GM10248 (cell line): ENCODE measurements at regions not wholly inside any gene's neighbourhood (a gene's known extent, or its start where the extent isn't known, plus 50 kb on each side); places are given as distances from the start of the nearest gene placed in this dataset.
"Not testable (repeated sequence)": the region's sequence is repeated elsewhere in the genome, so short reads cannot be mapped to it uniquely, and the experiment has no call there.

Experiments used
- CTCF ChIA-PET: fragments of 300-600 bp; sonication (Branson Sonifier 250); formaldehyde crosslinking; extraction: SDS; loops from one replicate; lab custom pipeline; 2021; ENCODE audit warnings: antibody characterized with exemption; lab: Yijun Ruan, JAX
- POLR2A ChIA-PET: fragments of 350-650 bp; sonication (Branson Sonifier 250); formaldehyde crosslinking; extraction: SDS; loops from one replicate; lab custom pipeline; 2020; ENCODE audit warnings: antibody characterized with exemption; lab: Yijun Ruan, JAX
- DNase-seq: peaks from one replicate; pipeline ENCODE4 v3.0.0; 2012; ENCODE audit errors: extremely low spot score
- CTCF ChIP-seq: IDR thresholded peaks from 2 replicates; pipeline ENCODE4 v1.5.1; 2012; ENCODE audit warnings: mild to moderate bottlenecking, low read depth; ENCODE audit errors: extremely low read depth, missing control alignments, control extremely low read depth

- TF ChIP-seq CTCF = no peak
- CTCF ChIA-PET = no interaction called here
- POLR2A ChIA-PET = no interaction called here
- no peak for DNase-seq
Observed at GRCh38 chr1:81506699-81507098, 294.0 kb upstream of the ADGRL2 start.

DNA sequence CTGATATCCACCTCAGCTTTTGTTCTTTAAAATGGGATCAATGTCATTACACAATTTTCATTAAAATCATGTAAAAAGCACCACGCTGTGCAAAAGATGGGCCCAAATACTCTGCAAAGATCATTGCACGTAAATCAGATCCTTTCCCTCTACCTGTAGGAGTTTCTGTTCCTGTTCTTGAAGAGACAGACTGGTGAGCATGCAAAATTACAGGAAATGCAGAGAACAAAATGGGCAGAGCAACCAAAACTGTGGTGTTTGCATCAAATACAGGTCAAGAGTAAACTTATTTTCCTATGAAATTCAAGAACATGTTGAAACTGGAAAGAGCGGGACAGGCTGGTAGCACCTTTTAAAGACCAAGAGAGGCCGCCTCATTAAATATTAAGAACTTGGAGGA, 294.9 kb upstream of the ADGRL2 start:
- ChIA-PET CTCF (no interaction called here), POLR2A (no interaction called here)
- TF ChIP-seq CTCF = no peak
- DNase-seq = peak; percentile 48

- POLR2A ChIA-PET, DNase-seq, CTCF ChIA-PET: not testable (repeated sequence)
Observed at GRCh38 chr1:81504820-81505219, 295.9 kb upstream of the ADGRL2 start.

DNA sequence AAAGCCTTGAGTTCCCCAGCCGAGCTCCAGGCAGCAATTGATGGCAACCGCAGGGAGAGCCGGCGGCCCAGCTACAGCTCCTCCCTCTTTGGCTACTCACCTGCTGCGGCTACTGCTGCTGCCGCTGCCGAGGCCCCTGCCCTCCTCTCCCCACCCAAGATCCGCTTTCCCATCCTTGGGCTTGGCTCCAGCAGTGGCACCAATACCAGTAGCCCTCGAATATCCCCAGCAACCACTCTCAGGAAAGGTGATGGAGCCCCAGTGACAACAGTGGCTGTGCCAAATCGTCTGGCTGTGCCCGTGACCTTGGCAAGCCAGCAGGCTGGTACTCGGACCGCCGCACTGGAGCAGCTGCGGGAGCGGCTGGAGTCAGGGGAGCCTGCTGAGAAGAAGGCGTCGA, 298.0 kb upstream of the ADGRL2 start:
- POLR2A ChIA-PET, DNase-seq: not testable (repeated sequence)
- CTCF ChIA-PET = interaction anchor here (0.9 kb wide), 1 partner anchor 8 kb away, joined by 3 read pairs; no protein-coding TSS in a partner anchor

DNA sequence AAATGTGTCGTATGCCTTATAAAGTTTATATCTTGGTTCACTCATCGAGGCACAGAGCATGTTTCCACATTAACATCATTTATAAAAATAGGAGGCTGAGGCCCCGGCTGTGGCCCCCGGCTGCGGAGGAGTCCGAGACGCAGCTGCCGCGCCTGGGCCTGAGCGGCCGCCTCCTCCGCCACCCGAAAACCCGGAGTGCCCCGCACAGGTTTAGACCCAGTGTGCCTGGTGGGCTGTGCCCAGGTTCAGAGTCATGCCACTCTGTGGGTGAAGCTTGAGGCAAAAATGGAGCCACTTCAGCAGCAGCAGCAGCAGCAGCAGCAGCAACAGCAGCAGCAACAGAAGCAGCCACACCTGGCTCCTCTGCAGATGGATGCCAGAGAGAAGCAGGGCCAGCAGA, 299.2 kb upstream of the ADGRL2 start:
- CTCF ChIA-PET = interaction anchor here (0.9 to 1.5 kb wide), 2 partner anchors 9 to 15 kb away, joined by 3 read pairs; no protein-coding TSS in a partner anchor
- POLR2A ChIA-PET, DNase-seq: not testable (repeated sequence)

GRCh38 chr1:81499487-81499886, 301.2 kb upstream of the ADGRL2 start:
- ChIA-PET CTCF (no interaction called here), POLR2A (no interaction called here)
- no peak for TF ChIP-seq CTCF
- no peak for DNase-seq

DNA sequence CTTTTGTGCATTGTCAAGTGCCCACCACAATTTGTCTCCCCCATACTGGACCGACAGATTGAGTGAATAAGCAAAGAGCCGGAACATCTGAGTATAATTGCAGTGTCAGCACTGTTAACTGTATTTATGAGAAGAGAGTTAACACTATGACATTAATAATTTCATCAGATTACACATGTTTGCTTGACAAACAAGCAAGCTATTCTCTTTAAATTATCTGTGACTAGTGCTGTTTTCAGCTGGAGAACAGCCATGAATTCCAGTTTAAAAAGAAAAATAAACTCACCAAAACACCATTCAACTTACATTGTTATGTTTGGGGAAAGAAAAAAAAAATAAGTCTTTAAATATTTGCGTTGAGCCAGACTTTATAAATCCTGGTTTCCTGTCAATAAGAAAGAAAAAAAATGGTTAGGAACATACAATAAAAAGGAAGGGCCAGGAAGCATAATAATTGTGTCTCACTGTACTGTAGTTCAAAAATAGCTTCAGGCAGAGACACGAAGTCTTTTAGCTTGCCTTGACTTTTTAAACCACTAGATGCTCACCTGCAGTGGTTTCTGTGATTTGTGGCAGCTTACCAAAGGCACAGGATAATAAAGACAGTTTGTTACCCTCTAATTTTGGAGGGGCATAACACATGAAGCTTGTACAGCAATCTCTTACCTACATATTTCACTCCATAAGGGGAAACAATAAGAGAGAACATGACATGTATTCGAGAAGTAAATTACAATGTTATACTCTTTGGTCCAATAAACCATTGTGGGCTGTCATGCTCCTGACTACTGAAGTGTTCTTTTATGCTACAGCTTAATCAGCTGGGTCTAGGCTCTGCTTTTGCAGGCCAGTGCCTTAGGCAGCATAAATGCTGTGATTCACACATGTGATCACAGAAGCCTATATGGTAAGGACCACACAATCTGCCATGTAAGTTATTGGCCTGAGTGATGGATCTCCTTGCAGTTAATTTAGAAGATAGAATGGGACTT, 302.0 kb upstream of the ADGRL2 start:
- no peak for DNase-seq
- ChIA-PET POLR2A (no interaction called here), CTCF (no interaction called here)
- TF ChIP-seq CTCF = no peak

- ChIA-PET CTCF (no interaction called here), POLR2A (interaction anchor here (0.7 kb wide), 1 partner anchor 34 kb away, joined by 4 read pairs; no protein-coding TSS in a partner anchor)
- TF ChIP-seq CTCF = no peak
- no peak for DNase-seq
Observed at GRCh38 chr1:81496349-81496748, 304.4 kb upstream of the ADGRL2 start.
